Hepatocyte (in vitro differentiated cells): ENCODE measurements at regions not wholly inside any gene's neighbourhood (a gene's known extent, or its start where the extent isn't known, plus 50 kb on each side); places are given as distances from the start of the nearest gene placed in this dataset.

Source experiments
- DNase-seq: peaks from one replicate; pipeline ENCODE4 v3.0.0-alpha.2; 2016; ENCODE audit warnings: low spot score
- H2AFZ ChIP-seq: fragments of 200-600 bp; sonication (generic); 2 replicates; pipeline ENCODE4 v1.6.0; 2016; ENCODE audit warnings: antibody characterized with exemption, mild to moderate bottlenecking
- H3K27ac ChIP-seq: fragments of 200-600 bp; sonication (generic); 2 replicates; pipeline ENCODE4 v1.5.1; 2016; ENCODE audit warnings: mild to moderate bottlenecking
- H3K27me3 ChIP-seq: fragments of 200-600 bp; sonication (generic); 2 replicates; pipeline ENCODE4 v1.6.1; 2016
- H3K36me3 ChIP-seq: fragments of 200-600 bp; sonication (generic); replicated peaks from 2 replicates; pipeline ENCODE4 v1.5.1; 2016; ENCODE audit warnings: low read depth; ENCODE audit not compliant: insufficient read depth
- H3K4me1 ChIP-seq: fragments of 200-600 bp; sonication (generic); 2 replicates; pipeline ENCODE4 v1.5.1; 2016; ENCODE audit warnings: mild to moderate bottlenecking, moderate library complexity; ENCODE audit not compliant: insufficient read depth
- H3K4me2 ChIP-seq: fragments of 200-600 bp; sonication (generic); 2 replicates; pipeline ENCODE4 v1.6.0; 2016
- H3K4me3 ChIP-seq: fragments of 200-600 bp; sonication (generic); 2 replicates; pipeline ENCODE4 v1.5.1; 2016; ENCODE audit warnings: mild to moderate bottlenecking
- H3K79me2 ChIP-seq: fragments of 200-600 bp; sonication (generic); 2 replicates; pipeline ENCODE4 v1.6.0; 2017; ENCODE audit warnings: mild to moderate bottlenecking
- H3K9me2 ChIP-seq: fragments of 200-600 bp; sonication (generic); replicated peaks from 2 replicates; pipeline ENCODE4 v1.6.0; 2017; ENCODE audit warnings: mild to moderate bottlenecking; ENCODE audit not compliant: insufficient read depth
- H3K9me3 ChIP-seq: fragments of 200-600 bp; sonication (generic); 2 replicates; pipeline ENCODE4 v1.5.1; 2016; ENCODE audit warnings: low read depth, mild to moderate bottlenecking
- H4K20me1 ChIP-seq: fragments of 200-600 bp; sonication (generic); 2 replicates; pipeline ENCODE4 v1.6.0; 2016; ENCODE audit warnings: mild to moderate bottlenecking; ENCODE audit not compliant: insufficient read depth, poor library complexity, severe bottlenecking
- CTCF ChIP-seq: fragments of 200-600 bp; sonication (generic); IDR thresholded peaks from 2 replicates; pipeline ENCODE4 v1.5.1; 2016; ENCODE audit warnings: antibody characterized with exemption, mild to moderate bottlenecking; ENCODE audit not compliant: poor library complexity
- EZH2 ChIP-seq: fragments of 200-600 bp; sonication (generic); IDR thresholded peaks from 2 replicates; pipeline ENCODE4 v1.6.1; 2016; ENCODE audit warnings: antibody characterized with exemption, mild to moderate bottlenecking, borderline replicate concordance
- EZH2phosphoT487 ChIP-seq: fragments of 200-600 bp; sonication (generic); IDR thresholded peaks from one replicate; pipeline ENCODE4 v1.6.1; 2018; ENCODE audit warnings: antibody characterized with exemption, mild to moderate bottlenecking, low read depth, moderate library complexity; ENCODE audit not compliant: unreplicated experiment, severe bottlenecking
- WGBS: methylation state at CpG from one replicate; pipeline ENCODE4 v1.1.6; 2016; ENCODE audit warnings: low lambda C conversion rate; ENCODE audit errors: missing lambda C conversion rate; 5-methylcytosine and 5-hydroxymethylcytosine counted together

- TF ChIP-seq EZH2phosphoT487: no peak
- no peak for TF ChIP-seq EZH2
- no peak for TF ChIP-seq CTCF
- Histone ChIP-seq H3K27ac (no peak overlapping the region), H3K36me3 (no peaks in the 10 kb centered on the region), H3K27me3 (no peaks in the 10 kb centered on the region), H3K4me2 (no peak overlapping the region), H3K9me2 (no peaks in the 10 kb centered on the region), H3K9me3 (no peaks in the 10 kb centered on the region), H4K20me1 (no peaks in the 10 kb centered on the region), H3K4me3 (no peak overlapping the region), H3K4me1 (no peaks in the 10 kb centered on the region), H3K79me2 (no peaks in the 10 kb centered on the region), H2AFZ (no peak overlapping the region)
- 77% methylated on average over 2 of the region's 2 CpGs for WGBS
- no peak for DNase-seq
Observed at GRCh38 chrX:69386681-69387080, 117.4 kb upstream of the NALF2 start.

GRCh38 chrX:69379412-69379811 lies 124.7 kb upstream of the NALF2 start:
- DNase-seq: no peak
- H3K27me3 ChIP-seq: no peaks in the 10 kb centered on the region
- TF ChIP-seq CTCF: no peak
- TF ChIP-seq EZH2phosphoT487: no peak
- no peak for TF ChIP-seq EZH2
- no peaks in the 10 kb centered on the region for H3K9me3 ChIP-seq
- H3K4me3 ChIP-seq: no peak overlapping the region
- no peak overlapping the region for H3K27ac ChIP-seq
- no peak overlapping the region for H2AFZ ChIP-seq
- no peaks in the 10 kb centered on the region for H3K36me3 ChIP-seq
- WGBS: 83% methylated on average over 3 of the region's 3 CpGs
- H3K79me2 ChIP-seq: no peaks in the 10 kb centered on the region
- H3K9me2 ChIP-seq: no peaks in the 10 kb centered on the region
- H3K4me2 ChIP-seq: no peak overlapping the region
- no peaks in the 10 kb centered on the region for H3K4me1 ChIP-seq
- no peaks in the 10 kb centered on the region for H4K20me1 ChIP-seq

GRCh38 chrX:69374569-69374968 lies 129.6 kb upstream of the NALF2 start:
- Histone ChIP-seq H3K79me2 (no peaks in the 10 kb centered on the region), H3K9me2 (no peaks in the 10 kb centered on the region), H3K4me3 (no peak overlapping the region), H3K36me3 (no peaks in the 10 kb centered on the region), H3K9me3 (no peaks in the 10 kb centered on the region), H2AFZ (no peak overlapping the region), H3K27me3 (no peaks in the 10 kb centered on the region), H4K20me1 (no peaks in the 10 kb centered on the region), H3K27ac (no peak overlapping the region), H3K4me1 (no peaks in the 10 kb centered on the region), H3K4me2 (no peak overlapping the region)
- 80% methylated on average over 1 of the region's 1 CpG for WGBS
- no peak for TF ChIP-seq EZH2
- no peak for TF ChIP-seq CTCF
- TF ChIP-seq EZH2phosphoT487: no peak
- DNase-seq: no peak

- Histone ChIP-seq H3K36me3 (no peaks in the 10 kb centered on the region), H3K27me3 (no peaks in the 10 kb centered on the region), H3K4me1 (no peaks in the 10 kb centered on the region), H3K79me2 (no peaks in the 10 kb centered on the region), H4K20me1 (no peaks in the 10 kb centered on the region), H2AFZ (no peak overlapping the region), H3K4me3 (no peak overlapping the region), H3K9me3 (no peaks in the 10 kb centered on the region), H3K9me2 (no peaks in the 10 kb centered on the region), H3K27ac (no peak overlapping the region), H3K4me2 (no peak overlapping the region)
- no peak for DNase-seq
- TF ChIP-seq EZH2 (no peak), EZH2phosphoT487 (no peak), CTCF (no peak)
Observed at GRCh38 chrX:69372435-69372834, 131.7 kb upstream of the NALF2 start.
